GM21737 (cell line): ENCODE measurements at regions not wholly inside any gene's neighbourhood (a gene's known extent, or its start where the extent isn't known, plus 50 kb on each side); places are given as distances from the start of the nearest gene placed in this dataset.
"Not testable (repeated sequence)": the region's sequence is repeated elsewhere in the genome, so short reads cannot be mapped to it uniquely, and the experiment has no call there.

Experiments
- ATAC-seq: cut with Tn5 transposase; IDR thresholded peaks from one replicate; pipeline ENCODE4 v1.9.1; 2021; ENCODE audit warnings: mild to moderate bottlenecking, moderate library complexity; ENCODE audit not compliant: unreplicated experiment

DNA sequence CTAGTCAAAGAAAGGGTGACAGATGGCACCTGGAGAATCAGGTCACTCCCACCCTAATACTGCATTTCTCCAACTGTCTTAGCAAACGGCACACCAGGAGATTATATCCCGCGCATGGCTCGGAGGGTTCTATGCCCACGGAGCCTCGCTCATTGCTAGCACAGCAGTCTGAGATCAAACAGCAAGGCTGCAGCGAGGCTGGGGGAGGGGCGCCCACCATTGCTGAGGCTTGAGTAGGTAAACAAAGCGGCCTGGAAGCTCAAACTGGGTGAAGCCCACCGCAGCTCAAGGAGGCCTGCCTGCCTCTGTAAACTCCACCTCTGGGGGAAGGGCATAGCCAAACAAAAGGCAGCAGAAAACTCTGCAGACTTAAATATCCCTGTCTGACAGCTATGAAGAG is 268.1 kb upstream of the GRM3 start:
- ATAC-seq: not testable (repeated sequence)

DNA sequence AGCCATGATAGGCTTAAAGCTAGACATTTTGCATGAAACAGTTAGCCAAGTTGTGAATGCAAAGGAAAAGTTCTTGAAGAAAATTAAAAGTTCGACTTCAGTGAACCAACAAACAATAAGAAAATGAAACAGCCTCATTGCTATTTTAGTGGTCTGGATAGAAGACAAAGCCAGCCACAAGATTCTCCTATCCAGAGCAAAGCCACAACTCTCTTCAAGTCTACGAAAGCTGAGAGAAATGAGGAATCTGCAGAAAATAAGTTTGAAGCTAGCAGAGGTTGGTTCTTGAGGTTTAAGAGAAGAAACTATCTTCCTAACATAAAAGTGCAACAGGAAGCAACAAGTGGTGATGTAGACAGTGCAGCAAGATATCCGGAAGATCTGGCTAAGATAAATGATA is 271.4 kb upstream of the GRM3 start:
- ATAC-seq: no peak

DNA sequence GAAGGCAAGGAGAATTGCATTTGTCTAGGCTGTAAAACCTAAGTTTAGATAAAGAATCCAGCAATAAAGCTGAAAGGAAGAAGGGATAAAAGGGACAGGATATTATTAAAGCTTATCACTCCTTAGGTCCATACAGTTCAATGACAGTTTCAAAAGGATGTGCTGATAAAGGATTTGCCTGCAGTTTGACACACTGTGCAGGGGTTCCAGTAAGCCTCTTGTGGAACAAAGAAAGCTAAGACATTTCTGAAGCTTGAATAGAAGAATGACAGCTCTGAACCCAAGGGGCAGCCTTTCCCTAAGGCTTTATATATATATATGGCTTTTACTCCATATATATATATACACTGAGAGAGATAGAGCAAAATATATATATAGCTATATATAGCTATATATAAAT is 276.8 kb upstream of the GRM3 start:
- no peak for ATAC-seq

DNA sequence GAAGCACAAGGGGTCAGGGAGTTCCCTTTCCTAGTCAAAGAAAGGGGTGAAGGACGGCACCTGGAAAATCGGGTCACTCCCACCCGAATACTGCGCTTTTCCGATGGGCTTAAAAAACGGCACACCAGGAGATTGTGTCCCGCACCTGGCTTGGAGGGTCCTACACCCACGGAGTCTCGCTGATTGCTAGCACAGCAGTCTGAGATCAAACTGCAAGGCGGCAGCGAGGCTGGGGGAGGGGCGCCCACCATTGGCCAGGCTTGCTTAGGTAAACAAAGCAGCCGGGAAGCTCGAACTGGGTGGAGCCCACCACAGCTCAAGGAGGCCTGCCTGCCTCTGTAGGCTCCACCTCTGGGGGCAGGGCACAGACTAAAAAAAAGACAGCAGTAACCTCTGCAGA is 303.3 kb upstream of the GRM3 start:
- ATAC-seq: not testable (repeated sequence)

DNA sequence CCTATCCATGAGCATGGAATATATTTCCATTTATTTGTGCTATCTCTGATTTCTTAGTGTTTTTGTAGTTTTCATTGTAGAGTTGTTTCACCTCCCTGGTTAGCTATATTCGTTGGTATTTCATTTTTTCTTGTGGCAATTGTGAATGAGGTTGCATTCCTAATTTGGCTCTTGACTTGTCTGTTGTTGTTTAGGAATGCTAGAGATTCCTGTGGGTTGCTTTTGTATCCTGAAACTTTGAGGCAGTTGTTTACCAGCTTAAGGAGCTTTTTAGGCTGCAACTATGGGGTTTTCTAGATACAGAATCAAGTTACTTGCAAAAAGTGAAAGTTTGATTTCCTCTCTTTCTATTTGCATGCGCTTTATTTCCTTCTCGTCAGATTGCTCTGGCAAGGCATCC is 304.7 kb upstream of the GRM3 start:
- ATAC-seq: no peak

DNA sequence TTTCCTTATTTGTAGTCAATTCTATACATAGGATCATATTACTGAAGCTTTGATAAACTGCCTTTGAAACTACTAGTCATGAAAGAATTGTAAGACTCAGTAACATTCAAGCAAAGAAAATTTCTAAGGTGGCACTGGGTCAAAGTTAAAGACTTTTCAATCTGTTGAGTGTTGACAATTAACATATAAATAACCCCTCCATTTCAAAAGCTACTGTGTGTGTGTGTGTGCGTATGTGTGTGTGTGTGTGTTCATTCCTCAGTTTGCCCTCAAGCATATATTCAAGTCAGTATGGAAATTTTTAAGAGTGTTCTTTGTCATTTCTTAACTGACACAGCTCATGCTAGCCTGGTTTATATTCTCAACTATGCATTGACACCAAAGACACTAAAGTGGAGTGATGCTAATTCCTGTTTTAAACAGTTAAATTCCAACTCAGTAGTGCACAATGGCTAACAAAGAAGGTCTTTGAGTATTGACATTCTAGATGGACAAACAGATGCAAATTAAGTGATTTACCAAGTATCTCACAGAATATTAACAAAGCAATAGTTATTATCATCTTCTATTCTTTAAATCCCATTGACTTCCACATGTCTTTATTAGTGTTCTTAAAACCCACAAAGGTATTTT is 314.8 kb upstream of the GRM3 start:
- ATAC-seq: no peak

DNA sequence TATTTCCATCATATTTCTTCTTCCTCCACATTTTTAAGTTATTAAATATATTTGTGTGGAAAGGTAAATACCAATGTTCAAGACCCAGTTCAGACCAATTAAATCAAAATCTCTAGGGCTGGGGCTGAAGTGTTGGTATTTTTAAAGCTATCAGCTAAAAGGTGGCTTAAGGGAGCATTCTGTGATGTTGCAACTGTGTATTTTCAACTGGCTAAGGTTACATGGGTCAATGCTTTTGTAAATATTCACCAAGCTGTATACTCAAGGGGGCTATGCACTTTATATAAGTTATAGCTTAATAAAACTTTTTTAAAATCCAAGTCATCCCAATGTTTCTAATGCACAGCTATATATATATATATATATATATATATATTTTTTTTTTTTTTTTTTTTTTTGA is 316.9 kb upstream of the GRM3 start:
- ATAC-seq: no peak

DNA sequence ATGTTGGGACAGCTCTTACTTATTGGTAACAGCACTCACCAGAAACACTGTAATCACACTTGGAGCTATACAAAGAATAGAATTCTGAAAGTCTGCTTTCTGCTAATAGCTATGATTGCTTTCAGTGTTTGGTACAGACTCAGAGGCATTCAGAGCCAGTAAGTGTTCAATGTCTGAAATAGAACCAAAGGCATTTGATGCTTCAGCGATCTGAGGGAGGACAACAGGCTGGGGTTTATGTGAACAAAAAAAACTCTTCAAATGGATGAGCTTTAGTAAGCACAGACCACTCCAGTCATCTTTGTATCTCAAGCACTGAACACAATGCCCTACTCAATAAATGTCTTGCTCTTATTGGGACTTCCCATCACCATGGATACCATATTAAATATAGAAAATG is 322.8 kb upstream of the GRM3 start:
- no peak for ATAC-seq

DNA sequence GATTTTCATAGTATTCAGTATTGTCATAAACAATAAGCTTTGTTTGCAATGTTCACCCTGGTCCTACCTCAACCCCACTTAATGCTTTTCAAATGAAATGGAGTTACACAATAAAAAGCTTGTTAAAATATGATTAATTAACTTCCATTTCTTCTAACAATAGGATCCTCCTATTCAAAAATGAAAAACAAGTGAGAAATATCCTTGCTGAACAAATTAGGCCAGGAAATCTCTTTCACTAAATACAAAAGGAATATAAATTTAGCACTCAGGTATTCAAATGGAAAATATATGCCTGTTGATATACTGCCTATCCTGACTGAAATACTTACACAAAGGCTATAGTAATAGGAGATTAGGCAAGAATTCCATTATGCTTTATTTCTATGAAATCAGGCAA is 323.4 kb upstream of the GRM3 start:
- no peak for ATAC-seq

DNA sequence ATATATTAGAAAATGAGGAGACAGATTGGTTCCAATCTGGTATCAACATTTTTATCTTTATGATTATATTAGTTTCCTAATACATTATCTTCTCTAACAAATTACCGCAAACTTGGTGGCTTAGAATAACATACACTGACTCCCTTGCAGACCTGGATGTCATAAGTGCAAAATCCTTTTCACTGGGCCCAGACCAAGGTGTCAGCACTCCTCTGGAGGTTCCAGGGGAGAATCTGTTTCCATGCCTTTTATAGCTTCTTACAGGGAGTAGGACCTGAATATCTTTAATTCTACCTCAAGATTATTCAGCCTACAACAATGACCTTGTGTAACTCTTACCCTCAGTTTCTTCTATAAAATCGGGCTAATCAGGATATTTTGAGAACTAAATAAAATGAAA is 329.9 kb upstream of the GRM3 start:
- ATAC-seq: no peak

DNA sequence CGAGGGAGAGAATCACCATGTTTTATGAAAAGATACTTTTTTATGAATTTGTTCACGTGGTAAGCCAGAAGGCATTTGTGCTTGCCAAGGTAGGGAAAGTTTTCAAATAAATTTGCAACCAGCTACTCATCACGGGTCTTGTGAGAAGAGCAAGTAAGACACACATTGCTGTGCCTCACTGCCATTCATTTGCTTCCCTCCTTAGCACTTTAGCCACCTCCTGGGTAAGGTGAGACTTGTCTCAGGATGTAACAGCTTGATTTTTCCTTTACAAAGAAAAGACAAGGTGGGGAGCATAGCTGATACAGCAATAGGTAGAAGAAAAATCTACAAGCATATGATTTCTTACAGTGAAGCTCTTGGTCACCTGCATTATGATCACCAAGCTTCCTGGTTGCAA is 342.4 kb upstream of the GRM3 start:
- ATAC-seq: no peak

DNA sequence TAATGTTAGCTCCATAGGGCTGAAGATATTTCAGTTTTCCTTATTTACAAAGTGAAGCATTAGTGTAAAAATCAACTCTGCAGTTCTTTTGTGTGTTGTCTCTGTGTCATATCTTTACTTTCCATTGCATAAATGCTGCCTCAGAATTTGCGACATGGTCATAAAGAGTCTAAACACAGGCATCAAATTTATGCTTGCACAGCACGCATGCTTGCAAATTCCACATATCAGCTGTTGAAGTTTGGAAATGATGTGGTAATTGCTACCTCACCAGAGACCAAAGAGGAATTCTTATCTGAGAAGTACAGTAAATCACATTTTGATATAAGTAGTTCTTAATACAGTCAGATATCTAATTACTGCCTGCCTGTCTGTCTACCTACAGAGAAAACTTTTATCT is 348.2 kb upstream of the GRM3 start:
- no peak for ATAC-seq

DNA sequence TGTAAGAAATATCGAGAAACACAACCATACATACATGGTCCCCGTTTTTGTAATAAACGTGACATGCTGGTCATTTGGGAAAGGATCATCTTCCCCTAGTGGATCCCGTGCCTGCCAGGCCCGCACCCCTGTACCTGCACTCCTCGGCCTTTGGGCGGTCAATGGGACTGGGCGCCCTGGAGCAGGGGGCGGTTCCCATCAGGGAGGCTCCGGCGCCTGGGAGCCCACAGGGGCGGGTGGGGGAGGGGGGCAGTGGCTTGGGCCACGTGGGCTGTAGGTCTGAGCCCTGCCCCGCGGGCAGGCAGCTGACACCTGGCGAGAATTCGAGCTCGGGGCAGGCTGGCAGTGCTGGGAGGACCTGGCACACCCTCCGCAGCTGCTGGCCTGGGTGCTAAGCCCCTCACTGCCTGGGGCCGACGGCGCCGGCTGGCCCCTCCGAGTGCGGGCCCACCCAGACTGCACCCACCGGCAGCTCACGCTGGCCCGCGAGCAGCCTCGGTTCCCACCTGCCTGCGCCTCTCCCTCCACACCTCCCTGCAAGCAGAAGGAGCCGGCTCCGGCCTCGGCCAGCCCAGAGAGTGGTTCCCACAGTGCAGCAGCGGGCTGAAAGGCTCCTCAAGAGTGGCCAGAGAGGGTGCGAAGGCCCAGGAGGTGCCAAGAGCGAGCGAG is 361.6 kb upstream of the GRM3 start:
- no peak for ATAC-seq

DNA sequence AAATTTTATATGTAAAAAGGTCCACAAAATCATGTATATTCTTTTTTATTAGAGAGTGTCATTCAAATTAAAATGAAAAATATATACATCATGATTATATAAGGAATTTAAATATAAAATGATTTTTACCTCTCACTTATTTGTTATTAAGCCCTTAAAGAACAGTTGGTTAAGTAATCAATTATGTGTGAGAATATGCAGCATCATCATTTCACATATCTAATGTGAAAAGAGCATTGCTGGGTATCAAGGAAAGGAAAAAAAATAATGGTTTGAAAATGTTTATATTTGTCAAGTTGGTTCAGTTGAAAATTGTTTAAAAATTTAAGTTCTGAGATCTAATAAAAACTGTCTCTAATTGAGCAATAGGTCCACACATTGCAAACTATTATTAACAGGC is 363.6 kb upstream of the GRM3 start:
- ATAC-seq: no peak

DNA sequence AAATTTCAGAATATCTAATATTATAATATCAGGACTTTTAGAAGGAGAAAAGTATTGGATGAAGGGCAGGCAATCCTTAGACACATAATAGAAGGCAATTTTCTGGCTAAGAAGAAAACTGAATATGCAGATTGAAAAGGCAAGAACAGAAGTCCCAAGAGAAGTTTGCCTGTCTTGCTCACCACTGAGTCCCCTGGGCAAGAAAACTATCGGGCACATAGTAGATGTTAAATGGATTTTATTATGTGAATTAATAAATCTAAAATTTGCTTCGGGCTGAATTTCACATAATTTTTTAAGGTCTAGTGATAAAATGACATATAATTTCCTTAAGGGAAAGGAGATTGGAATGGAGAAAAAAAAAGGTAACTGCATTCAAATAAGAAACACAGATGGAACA is 380.9 kb upstream of the GRM3 start:
- ATAC-seq: no peak

DNA sequence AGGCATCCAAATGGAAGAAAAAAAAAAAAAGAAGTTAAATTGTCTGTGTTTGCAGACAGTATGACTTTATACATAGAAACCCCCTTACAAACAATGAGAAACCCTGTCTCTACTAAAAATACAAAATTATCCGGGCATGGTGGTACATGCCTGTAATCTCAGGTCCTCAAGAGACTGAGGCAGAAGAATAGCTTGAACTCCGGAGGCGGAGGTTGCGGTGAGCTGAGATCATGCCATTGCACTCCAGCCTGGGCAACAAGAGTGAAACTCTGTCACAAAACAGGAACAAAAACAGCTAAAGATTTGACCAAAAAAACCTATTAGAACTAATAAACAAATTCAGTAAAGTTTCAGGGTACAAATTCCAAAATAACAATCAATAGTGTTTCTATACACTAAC is 385.8 kb upstream of the GRM3 start:
- ATAC-seq: no peak

DNA sequence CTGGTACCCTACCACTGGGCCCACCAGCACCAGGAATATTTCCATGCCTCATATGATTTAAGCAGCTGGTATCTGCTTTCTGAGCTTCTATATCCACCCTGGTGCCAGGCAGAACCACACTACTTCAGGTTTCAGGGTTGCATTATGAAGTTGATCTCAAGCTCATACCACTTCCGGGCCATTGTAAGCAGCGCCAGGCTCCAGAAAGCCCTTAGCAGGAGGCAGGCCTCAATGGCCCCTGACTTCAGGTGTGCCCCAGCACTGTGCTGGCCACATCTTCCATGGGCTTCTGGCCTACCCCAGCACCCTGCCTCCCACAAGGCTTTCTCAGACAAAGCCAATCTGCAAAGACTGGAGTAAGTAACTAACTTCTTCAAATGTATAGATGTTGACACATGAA is 391.3 kb upstream of the GRM3 start:
- ATAC-seq: no peak

DNA sequence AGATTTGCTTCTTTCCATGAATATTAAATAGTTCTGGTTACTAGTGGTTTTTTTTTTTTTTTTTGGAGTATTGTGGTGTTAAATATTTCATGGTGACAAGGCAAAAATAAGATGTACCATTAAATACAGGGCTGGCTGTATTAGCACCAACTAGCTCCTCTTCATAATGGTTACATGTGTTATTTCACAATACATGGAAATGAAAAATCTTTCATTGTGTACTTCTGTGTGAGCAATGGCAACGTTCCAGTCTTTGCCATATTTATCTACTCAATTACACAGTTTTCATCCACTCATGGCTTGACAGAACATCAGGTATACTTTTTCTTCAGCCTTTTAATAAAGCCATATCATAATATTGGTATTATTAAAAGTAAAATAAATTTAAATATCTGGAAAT is 394.7 kb upstream of the GRM3 start:
- no peak for ATAC-seq

DNA sequence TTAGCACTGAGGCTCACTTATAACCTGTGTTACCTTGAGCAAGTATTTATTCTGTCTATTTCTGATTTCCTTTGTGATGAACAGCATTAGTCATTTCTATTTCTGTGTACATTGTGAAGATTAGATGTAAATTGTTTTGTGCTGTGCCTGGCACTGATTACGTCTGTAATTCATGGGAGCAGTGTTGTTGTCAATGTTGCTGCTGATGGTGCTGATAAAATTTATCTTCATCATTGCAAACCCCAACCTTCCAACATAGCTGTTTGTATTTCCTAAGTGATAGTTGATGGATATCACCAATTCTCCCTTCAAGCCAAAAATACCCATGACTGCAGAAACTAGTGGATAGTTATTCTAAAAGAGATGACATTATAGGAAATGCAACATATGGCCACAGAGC is 400.5 kb upstream of the GRM3 start:
- no peak for ATAC-seq

DNA sequence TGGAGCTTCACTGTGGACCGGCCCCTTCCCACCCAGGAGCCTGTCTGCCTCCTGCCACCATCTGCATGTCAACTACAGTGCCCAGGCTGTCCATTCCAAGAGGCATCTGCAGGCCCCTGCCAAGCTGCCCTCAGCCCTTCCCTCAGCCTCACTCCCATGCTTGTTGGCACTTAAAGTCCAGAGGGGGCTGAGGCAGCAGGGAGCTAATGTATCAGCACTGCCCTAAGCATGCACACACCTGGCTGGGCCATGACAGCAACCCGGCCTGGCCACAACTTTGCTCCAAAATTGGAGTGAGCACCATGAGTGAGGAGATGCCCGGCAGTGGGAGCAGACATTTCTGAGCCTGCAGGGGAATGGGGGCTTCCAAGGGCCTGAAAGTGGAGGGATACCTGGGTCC is 417.5 kb upstream of the GRM3 start:
- no peak for ATAC-seq

DNA sequence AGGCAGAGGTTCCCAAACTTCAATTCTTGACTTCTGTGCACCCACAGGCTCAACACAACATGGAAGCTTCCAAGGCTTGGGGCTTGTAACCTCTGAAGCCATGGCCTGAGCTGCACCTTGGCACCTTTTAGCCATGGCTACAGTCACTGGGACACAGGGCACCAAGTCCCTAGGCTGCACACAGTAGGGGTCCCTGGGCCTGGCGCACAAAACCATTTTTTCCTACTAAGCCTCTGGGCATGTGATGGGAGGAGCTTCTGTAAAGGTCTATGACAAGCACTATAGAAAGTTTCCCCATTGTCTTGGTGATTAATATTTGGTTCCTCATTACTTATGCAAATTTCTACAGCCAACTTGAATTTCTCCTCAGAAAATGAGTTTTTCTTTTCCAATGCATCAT is 420.9 kb upstream of the GRM3 start:
- no peak for ATAC-seq

DNA sequence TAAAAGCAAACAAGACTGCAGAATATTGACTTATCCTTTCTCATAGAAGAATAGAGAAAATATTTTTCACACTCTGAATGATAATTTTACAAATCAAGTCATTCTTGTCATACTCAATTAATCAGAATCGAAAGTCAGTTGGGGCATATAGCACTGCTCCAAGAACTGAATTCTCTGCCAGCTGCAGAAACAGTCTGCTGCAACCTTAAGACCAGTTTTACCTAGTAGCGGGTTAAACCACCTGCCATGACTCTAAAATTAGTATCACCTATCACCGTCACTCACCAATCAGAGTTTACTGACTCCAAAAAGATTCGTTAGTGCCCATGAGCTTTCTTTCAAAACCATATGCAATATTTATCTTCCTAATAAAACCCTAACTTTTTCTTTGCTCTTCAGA is 429.0 kb upstream of the GRM3 start:
- ATAC-seq: no peak

DNA sequence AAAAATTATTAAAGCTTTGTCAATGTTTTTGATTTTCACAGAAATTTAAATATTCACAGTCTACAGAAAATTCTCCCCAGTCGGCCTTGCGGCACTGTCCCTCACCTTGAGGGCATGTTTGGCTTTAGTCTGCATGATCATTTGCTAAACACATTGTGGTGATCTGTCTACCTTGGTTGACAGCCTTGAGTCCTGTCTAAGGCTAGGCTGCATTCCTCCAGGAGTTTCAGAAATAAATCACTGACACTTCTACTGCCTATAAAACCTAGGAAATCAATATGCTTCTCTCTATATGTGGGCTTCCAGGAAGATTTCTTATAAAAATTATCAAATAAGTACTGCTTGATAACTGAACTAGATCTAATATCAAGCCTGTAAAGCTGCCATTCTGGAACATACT is 430.7 kb upstream of the GRM3 start:
- no peak for ATAC-seq
